Endothelial cell of umbilical vein (primary cell): ENCODE measurements at regions not wholly inside any gene's neighbourhood (a gene's known extent, or its start where the extent isn't known, plus 50 kb on each side); places are given as distances from the start of the nearest gene placed in this dataset.

ENCODE experiments used
- CTCF ChIP-seq, 2 donors: IDR thresholded peaks; 1 replicate in 1 of 2; 2 replicates in 1 of 2; pipeline ENCODE4 v1.5.1; 2011; ENCODE audit warnings: low read length in 2 of 2, mild to moderate bottlenecking in 2 of 2, moderate library complexity in 2 of 2, control low read depth in 1 of 2, inconsistent platforms in 1 of 2, low read depth in 1 of 2; ENCODE audit not compliant: insufficient read depth in 1 of 2; ENCODE audit errors: extremely low read depth in 1 of 2
- EZH2 ChIP-seq: IDR thresholded peaks from 2 replicates; pipeline ENCODE4 v1.6.1; 2012; ENCODE audit warnings: borderline replicate concordance, low read depth, mild to moderate bottlenecking, moderate library complexity, low read length, inconsistent platforms; ENCODE audit not compliant: severe bottlenecking
- MYC ChIP-seq: IDR thresholded peaks from one replicate; pipeline ENCODE4 v1.6.1; 2011; ENCODE audit warnings: mild to moderate bottlenecking, low read depth, low read length
- POLR2A ChIP-seq: IDR thresholded peaks from 2 replicates; pipeline ENCODE4 v1.6.1; 2012; ENCODE audit warnings: low read depth, mild to moderate bottlenecking, control low read depth, low read length
- POLR2AphosphoS5 ChIP-seq: IDR thresholded peaks from 2 replicates; pipeline ENCODE4 v1.6.1; 2012; ENCODE audit warnings: low read depth, mild to moderate bottlenecking, control low read depth, low read length, moderate library complexity; ENCODE audit not compliant: insufficient read depth

- TF ChIP-seq CTCF (IDR thresholded peaks at IDR 0.05; ENCODE audit: extremely low read depth in 1 of 2, insufficient read depth in 1 of 2, low read depth in 1 of 2, low read length in 2 of 2) (no peak), POLR2A (no peak), POLR2AphosphoS5 (no peak), MYC (no peak), EZH2 (no peak)
Measured at GRCh38 chr18:55884498-55884897, 296.5 kb upstream of the TCF4 start.
